ENCODE measurements at regions not wholly inside any gene's neighbourhood (a gene's known extent, or its start where the extent isn't known, plus 50 kb on each side); places are given as distances from the start of the nearest gene placed in this dataset.

GRCh38 chr3:80734483-80734882, 966.7 kb upstream of the ROBO1 start:
- TF ChIP-seq POLR2A (IDR thresholded peaks at IDR 0.05; ENCODE audit: low read depth, low read length) (no peak), POLR2AphosphoS5 (IDR thresholded peaks at IDR 0.05; ENCODE audit: low read depth, low read length) (no peak), TAF1 (IDR thresholded peaks at IDR 0.05; ENCODE audit: borderline replicate concordance, low read depth, low read length) (no peak)
